Astrocyte (in vitro differentiated cells and primary cell): ENCODE measurements at regions not wholly inside any gene's neighbourhood (a gene's known extent, or its start where the extent isn't known, plus 50 kb on each side); places are given as distances from the start of the nearest gene placed in this dataset.
"Not testable (repeated sequence)": the region's sequence is repeated elsewhere in the genome, so short reads cannot be mapped to it uniquely, and the experiment has no call there.

Experiments
- DNase-seq: peaks from one replicate; pipeline ENCODE4 v3.0.0-alpha.2; 2010; ENCODE audit warnings: low read depth
- FAIRE-seq: peaks from 2 replicates; lab custom pipeline; 2011; peaks lifted over from hg19 to GRCh38; lab: Jason Lieb, UNC
- H2AFZ ChIP-seq: 2 replicates; pipeline ENCODE4 v1.6.0; 2012; ENCODE audit warnings: low read depth, low read length, inconsistent platforms
- H3K27ac ChIP-seq: 2 replicates; pipeline ENCODE4 v1.5.1; 2011; ENCODE audit warnings: low read depth, low read length, inconsistent platforms
- H3K27me3 ChIP-seq: 2 replicates; pipeline ENCODE4 v1.6.0; 2011; ENCODE audit warnings: low read length, inconsistent platforms; ENCODE audit not compliant: insufficient read depth
- H3K36me3 ChIP-seq: 2 replicates; pipeline ENCODE4 v1.5.1; 2011; ENCODE audit warnings: low read length, inconsistent platforms; ENCODE audit not compliant: insufficient read depth
- H3K4me1 ChIP-seq: 2 replicates; pipeline ENCODE4 v1.5.1; 2011; ENCODE audit warnings: low read length, inconsistent platforms; ENCODE audit not compliant: insufficient read depth
- H3K4me2 ChIP-seq: 2 replicates; pipeline ENCODE4 v1.6.0; 2012; ENCODE audit warnings: low read length, inconsistent platforms
- H3K4me3 ChIP-seq: 2 replicates; pipeline ENCODE4 v1.5.1; 2011; ENCODE audit warnings: low read depth, mild to moderate bottlenecking, low read length, inconsistent platforms; ENCODE audit not compliant: insufficient read depth
- H3K79me2 ChIP-seq: 2 replicates; pipeline ENCODE4 v1.6.0; 2012; ENCODE audit warnings: mild to moderate bottlenecking, low read length, inconsistent platforms; ENCODE audit not compliant: insufficient read depth
- H3K9ac ChIP-seq: 2 replicates; pipeline ENCODE4 v1.6.0; 2012; ENCODE audit warnings: mild to moderate bottlenecking, low read length, inconsistent platforms
- H3K9me3 ChIP-seq: 2 replicates; pipeline ENCODE4 v1.5.1; 2012; ENCODE audit warnings: low read depth, mild to moderate bottlenecking, low read length, inconsistent platforms; ENCODE audit not compliant: insufficient read depth
- H4K20me1 ChIP-seq: 2 replicates; pipeline ENCODE4 v1.6.0; 2012; ENCODE audit warnings: low read length, inconsistent platforms; ENCODE audit not compliant: insufficient read depth
- H3K27ac Mint-ChIP-seq: one replicate; pipeline ENCODE4 v1.8.0; 2021; ENCODE audit warnings: mild to moderate bottlenecking, mixed read lengths; ENCODE audit not compliant: unreplicated experiment
- H3K27me3 Mint-ChIP-seq: one replicate; pipeline ENCODE4 v1.8.0; 2021; ENCODE audit warnings: low read depth, mixed read lengths; ENCODE audit not compliant: unreplicated experiment
- H3K36me3 Mint-ChIP-seq: one replicate; pipeline ENCODE4 v1.8.0; 2021; ENCODE audit warnings: low read depth, mixed read lengths; ENCODE audit not compliant: unreplicated experiment
- H3K4me1 Mint-ChIP-seq: one replicate; pipeline ENCODE4 v1.8.0; 2021; ENCODE audit warnings: low read depth, mixed read lengths; ENCODE audit not compliant: unreplicated experiment
- H3K4me3 Mint-ChIP-seq: one replicate; pipeline ENCODE4 v1.8.0; 2021; ENCODE audit warnings: mild to moderate bottlenecking, moderate library complexity, mixed read lengths; ENCODE audit not compliant: unreplicated experiment
- H3K9me3 Mint-ChIP-seq: one replicate; pipeline ENCODE4 v1.8.0; 2021; ENCODE audit warnings: mild to moderate bottlenecking, mixed read lengths; ENCODE audit not compliant: unreplicated experiment
- CTCF ChIP-seq: IDR thresholded peaks from 2 replicates; pipeline ENCODE4 v1.5.1; 2011; ENCODE audit warnings: low read depth, mild to moderate bottlenecking, inconsistent platforms, low read length, moderate library complexity; ENCODE audit not compliant: insufficient read depth
- EZH2 ChIP-seq: IDR thresholded peaks from 2 replicates; pipeline ENCODE4 v1.6.1; 2012; ENCODE audit warnings: mild to moderate bottlenecking, low read length, inconsistent platforms; ENCODE audit not compliant: insufficient read depth

- DNase-seq = no peak
- Mint-ChIP-seq H3K9me3 (no peaks in the 10 kb centered on the region), H3K4me3 (no peak overlapping the region), H3K27ac (no peak overlapping the region), H3K27me3 (peaks cover 4% of the 10 kb centered on the region), H3K36me3 (no peaks in the 10 kb centered on the region), H3K4me1 (no peaks in the 10 kb centered on the region)
- no peak overlapping the region for H3K27ac ChIP-seq
- no peaks in the 10 kb centered on the region for H3K4me1 ChIP-seq
- no peak overlapping the region for H2AFZ ChIP-seq
- no peak overlapping the region for H3K4me3 ChIP-seq
- H3K79me2 ChIP-seq = no peaks in the 10 kb centered on the region
- H3K9ac ChIP-seq = no peak overlapping the region
- FAIRE-seq = no peak
- no peaks in the 10 kb centered on the region for H3K27me3 ChIP-seq
- no peaks in the 10 kb centered on the region for H3K9me3 ChIP-seq
- no peaks in the 10 kb centered on the region for H3K36me3 ChIP-seq
- TF ChIP-seq CTCF = no peak
- no peak for TF ChIP-seq EZH2
- no peak overlapping the region for H3K4me2 ChIP-seq
- no peaks in the 10 kb centered on the region for H4K20me1 ChIP-seq
Observed at GRCh38 chrX:101823236-101823635, 108.6 kb downstream of the ZMAT1 start.

GRCh38 chrX:101817739-101818138, 114.1 kb downstream of the ZMAT1 start:
- H3K4me3 ChIP-seq, H3K4me1 ChIP-seq, H3K9me3 ChIP-seq, H3K9me3 Mint-ChIP-seq, H3K27ac ChIP-seq, H2AFZ ChIP-seq, H3K79me2 ChIP-seq, H4K20me1 ChIP-seq, H3K36me3 ChIP-seq, H3K27me3 Mint-ChIP-seq, H3K4me1 Mint-ChIP-seq, DNase-seq, H3K27ac Mint-ChIP-seq, H3K36me3 Mint-ChIP-seq, H3K4me3 Mint-ChIP-seq, H3K27me3 ChIP-seq, H3K9ac ChIP-seq, FAIRE-seq, H3K4me2 ChIP-seq: not testable (repeated sequence)

- DNase-seq (no peak), FAIRE-seq (no peak)
- Histone ChIP-seq H3K4me1 (no peaks in the 10 kb centered on the region), H3K4me2 (no peak overlapping the region), H3K36me3 (no peaks in the 10 kb centered on the region), H3K4me3 (no peak overlapping the region), H3K79me2 (no peaks in the 10 kb centered on the region), H3K9ac (no peak overlapping the region), H2AFZ (no peak overlapping the region), H3K27ac (no peak overlapping the region), H4K20me1 (no peaks in the 10 kb centered on the region), H3K9me3 (no peaks in the 10 kb centered on the region), H3K27me3 (no peaks in the 10 kb centered on the region)
- Mint-ChIP-seq H3K36me3 (no peaks in the 10 kb centered on the region), H3K9me3 (no peaks in the 10 kb centered on the region), H3K27me3 (no peaks in the 10 kb centered on the region), H3K27ac (no peak overlapping the region), H3K4me3 (no peak overlapping the region), H3K4me1 (no peaks in the 10 kb centered on the region)
- no peak for TF ChIP-seq CTCF
- no peak for TF ChIP-seq EZH2
Observed at GRCh38 chrX:101813200-101813599, 118.6 kb downstream of the ZMAT1 start.
